SK-N-SH (cell line): ENCODE measurements at regions not wholly inside any gene's neighbourhood (a gene's known extent, or its start where the extent isn't known, plus 50 kb on each side); places are given as distances from the start of the nearest gene placed in this dataset.

Experiments used
- EP300 ChIP-seq, 2 experiments: IDR thresholded peaks; 2 replicates each; pipeline versions ENCODE4 v1.4.0 to v1.6.1; 2012; ENCODE audit warnings: borderline replicate concordance in 1 of 2, low read depth in 1 of 2, low read length in 1 of 2
- GABPA ChIP-seq: IDR thresholded peaks from 2 replicates; pipeline ENCODE4 v1.4.0; 2012; ENCODE audit warnings: low read depth, mild to moderate bottlenecking
- MXI1 ChIP-seq: IDR thresholded peaks from 2 replicates; pipeline ENCODE4 v1.6.1; 2012; ENCODE audit warnings: mild to moderate bottlenecking, low read depth, low read length, improper control_type of control experiment
- POLR2AphosphoS5 ChIP-seq: IDR thresholded peaks from 2 replicates; pipeline ENCODE4 v1.6.1; 2012; ENCODE audit warnings: low read depth, low read length
- RAD21 ChIP-seq: IDR thresholded peaks from 2 replicates; pipeline ENCODE4 v1.6.1; 2012; ENCODE audit warnings: mild to moderate bottlenecking, low read length
- RCOR1 ChIP-seq: fragments of 150-350 bp; IDR thresholded peaks from 2 replicates; pipeline ENCODE4 v1.6.1; 2017; ENCODE audit warnings: antibody characterized with exemption, low read length
- REST ChIP-seq: IDR thresholded peaks from 2 replicates; pipeline ENCODE4 v1.6.1; 2012; ENCODE audit warnings: mild to moderate bottlenecking, low read depth, low read length, moderate library complexity
- TAF1 ChIP-seq: IDR thresholded peaks from 2 replicates; pipeline ENCODE4 v1.6.1; 2012; ENCODE audit warnings: low read depth, mild to moderate bottlenecking, low read length, moderate library complexity, borderline replicate concordance
- YY1 ChIP-seq: IDR thresholded peaks from 2 replicates; pipeline ENCODE4 v1.4.0; 2012; ENCODE audit warnings: low read depth, mild to moderate bottlenecking
- TF ChIP-seq, protein P1 (sequence below): IDR thresholded peaks from 2 replicates; pipeline ENCODE4; 2012
- TF ChIP-seq, protein P2 (sequence below): fragments of 200-600 bp; sonication (generic); IDR thresholded peaks from 2 replicates; pipeline ENCODE4 v1.6.1; 2017; ENCODE audit warnings: antibody characterized with exemption, mild to moderate bottlenecking, moderate library complexity
- TF ChIP-seq, protein P3 (sequence below): fragments of 150-350 bp; IDR thresholded peaks from 2 replicates; pipeline ENCODE4 v1.6.1; 2017; ENCODE audit warnings: antibody characterized with exemption, low read length, low read depth, borderline replicate concordance

DNA sequence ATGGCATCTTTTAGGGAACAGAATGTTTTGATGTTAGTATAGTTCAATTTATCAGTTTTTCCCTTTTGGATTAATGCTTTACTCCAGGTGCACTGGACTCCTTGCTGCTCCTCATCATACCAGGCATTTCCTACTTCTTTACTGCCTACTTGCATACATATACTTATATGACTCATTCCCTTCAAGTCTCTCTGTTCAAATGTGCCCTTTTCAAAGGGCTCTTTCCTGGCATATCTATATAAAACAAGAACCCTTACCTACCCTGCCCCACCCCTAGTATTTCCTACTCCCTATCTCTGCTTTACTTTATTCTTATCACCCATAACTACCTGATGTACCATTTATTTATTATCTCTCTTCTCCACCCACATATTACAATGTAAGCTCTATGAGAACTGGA, 90.6 kb downstream of the CAPZA3 start:
- TF ChIP-seq, protein P1, sequence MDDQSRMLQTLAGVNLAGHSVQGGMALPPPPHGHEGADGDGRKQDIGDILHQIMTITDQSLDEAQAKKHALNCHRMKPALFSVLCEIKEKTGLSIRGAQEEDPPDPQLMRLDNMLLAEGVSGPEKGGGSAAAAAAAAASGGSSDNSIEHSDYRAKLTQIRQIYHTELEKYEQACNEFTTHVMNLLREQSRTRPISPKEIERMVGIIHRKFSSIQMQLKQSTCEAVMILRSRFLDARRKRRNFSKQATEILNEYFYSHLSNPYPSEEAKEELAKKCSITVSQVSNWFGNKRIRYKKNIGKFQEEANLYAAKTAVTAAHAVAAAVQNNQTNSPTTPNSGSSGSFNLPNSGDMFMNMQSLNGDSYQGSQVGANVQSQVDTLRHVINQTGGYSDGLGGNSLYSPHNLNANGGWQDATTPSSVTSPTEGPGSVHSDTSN, result no peak
- TF ChIP-seq, protein P2, sequence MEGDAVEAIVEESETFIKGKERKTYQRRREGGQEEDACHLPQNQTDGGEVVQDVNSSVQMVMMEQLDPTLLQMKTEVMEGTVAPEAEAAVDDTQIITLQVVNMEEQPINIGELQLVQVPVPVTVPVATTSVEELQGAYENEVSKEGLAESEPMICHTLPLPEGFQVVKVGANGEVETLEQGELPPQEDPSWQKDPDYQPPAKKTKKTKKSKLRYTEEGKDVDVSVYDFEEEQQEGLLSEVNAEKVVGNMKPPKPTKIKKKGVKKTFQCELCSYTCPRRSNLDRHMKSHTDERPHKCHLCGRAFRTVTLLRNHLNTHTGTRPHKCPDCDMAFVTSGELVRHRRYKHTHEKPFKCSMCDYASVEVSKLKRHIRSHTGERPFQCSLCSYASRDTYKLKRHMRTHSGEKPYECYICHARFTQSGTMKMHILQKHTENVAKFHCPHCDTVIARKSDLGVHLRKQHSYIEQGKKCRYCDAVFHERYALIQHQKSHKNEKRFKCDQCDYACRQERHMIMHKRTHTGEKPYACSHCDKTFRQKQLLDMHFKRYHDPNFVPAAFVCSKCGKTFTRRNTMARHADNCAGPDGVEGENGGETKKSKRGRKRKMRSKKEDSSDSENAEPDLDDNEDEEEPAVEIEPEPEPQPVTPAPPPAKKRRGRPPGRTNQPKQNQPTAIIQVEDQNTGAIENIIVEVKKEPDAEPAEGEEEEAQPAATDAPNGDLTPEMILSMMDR, result no peak
- TF ChIP-seq YY1 (no peak), POLR2AphosphoS5 (no peak), MXI1 (no peak), EP300 (IDR thresholded peaks at IDR 0.05; ENCODE audit: borderline replicate concordance in 1 of 2, low read depth in 1 of 2, low read length in 1 of 2) (no peak), RCOR1 (no peak), REST (no peak), RAD21 (no peak), GABPA (no peak), TAF1 (no peak)
- TF ChIP-seq, protein P3, sequence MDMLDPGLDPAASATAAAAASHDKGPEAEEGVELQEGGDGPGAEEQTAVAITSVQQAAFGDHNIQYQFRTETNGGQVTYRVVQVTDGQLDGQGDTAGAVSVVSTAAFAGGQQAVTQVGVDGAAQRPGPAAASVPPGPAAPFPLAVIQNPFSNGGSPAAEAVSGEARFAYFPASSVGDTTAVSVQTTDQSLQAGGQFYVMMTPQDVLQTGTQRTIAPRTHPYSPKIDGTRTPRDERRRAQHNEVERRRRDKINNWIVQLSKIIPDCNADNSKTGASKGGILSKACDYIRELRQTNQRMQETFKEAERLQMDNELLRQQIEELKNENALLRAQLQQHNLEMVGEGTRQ, result no peak
